ENCODE measurements at regions not wholly inside any gene's neighbourhood (a gene's known extent, or its start where the extent isn't known, plus 50 kb on each side); places are given as distances from the start of the nearest gene placed in this dataset.

GRCh38 chr10:6667150-6667549 is 87.1 kb upstream of the PRKCQ start:
- no peak for DNase-seq

GRCh38 chr10:6665847-6666246 is 85.8 kb upstream of the PRKCQ start:
- DNase-seq = no peak

DNA sequence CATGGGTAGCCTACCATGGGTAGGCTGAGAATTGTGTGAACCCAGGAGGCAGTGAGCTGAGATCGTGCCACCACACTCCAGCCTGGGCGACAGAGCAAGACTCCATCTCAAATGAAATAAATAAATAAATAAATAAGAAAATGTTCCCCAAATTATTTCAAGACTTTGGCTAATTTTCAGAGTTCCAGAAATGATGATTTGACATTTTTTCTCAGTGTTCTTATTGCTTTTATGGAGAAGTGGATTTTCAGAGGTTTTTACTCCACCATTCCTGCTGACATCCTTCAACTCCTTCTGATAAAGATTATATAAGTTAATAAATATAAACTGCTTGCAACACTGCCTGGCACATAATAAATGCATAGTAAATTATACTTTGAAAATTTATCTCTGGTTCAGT is 80.4 kb upstream of the PRKCQ start:
- DNase-seq = no peak

DNA sequence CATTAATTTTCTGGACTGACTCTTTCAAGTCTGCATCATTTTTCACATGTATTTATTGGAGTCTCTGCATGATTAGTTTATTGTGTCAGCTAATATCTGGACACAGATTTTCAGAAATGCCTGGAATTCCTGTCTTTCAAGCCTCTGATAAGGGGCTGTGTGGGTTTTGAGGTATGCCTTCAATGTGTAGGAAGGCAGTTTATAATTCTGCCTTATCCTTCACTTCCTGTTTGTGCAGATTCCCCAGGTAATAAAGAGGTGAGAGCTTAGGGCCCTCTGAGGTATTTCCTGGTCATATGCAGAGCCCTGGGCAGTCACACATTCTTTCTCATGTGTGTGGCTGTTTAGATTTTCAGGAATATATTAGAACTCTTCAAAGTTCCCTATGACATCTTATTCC is 79.4 kb upstream of the PRKCQ start:
- DNase-seq = no peak

DNA sequence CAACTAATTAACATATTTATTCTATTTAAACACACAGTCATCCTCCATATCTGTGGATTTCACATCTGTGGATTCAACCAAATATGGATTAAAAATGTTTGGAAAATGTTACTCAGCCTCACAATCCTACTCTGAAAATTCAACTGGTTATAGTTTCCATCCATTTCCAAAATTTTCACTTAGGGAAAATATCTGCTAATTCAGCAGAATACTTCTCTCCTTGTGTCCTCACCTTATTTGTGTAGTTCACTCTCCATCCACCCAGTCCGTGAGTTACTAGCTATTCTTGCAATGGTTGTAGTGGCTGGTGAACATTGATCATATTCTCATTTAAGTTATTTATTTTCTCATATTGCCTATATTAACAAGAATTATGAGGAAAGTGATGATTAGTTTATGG is 77.6 kb upstream of the PRKCQ start:
- no peak for DNase-seq

DNA sequence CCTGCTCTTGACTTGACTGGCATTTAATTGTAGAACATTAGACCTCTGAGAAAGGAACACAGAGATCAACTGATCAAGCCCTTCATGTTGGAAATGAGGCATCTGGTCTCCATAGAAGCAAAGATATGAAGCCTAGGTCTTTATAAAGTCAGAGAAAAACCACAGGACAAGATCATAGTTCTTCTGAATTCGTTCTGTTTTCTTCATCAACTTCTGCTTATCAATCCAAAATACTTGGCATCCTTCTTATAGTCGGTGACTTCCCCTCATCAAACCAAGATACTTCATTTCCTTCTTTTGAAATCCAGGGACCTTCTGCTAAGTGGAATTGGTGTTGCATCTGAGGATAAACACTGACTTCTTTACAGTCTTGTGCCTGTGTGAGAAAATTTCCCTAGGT is 77.1 kb upstream of the PRKCQ start:
- DNase-seq = no peak

- DNase-seq = no peak
Measured at GRCh38 chr10:6654571-6654970, 74.5 kb upstream of the PRKCQ start.

DNA sequence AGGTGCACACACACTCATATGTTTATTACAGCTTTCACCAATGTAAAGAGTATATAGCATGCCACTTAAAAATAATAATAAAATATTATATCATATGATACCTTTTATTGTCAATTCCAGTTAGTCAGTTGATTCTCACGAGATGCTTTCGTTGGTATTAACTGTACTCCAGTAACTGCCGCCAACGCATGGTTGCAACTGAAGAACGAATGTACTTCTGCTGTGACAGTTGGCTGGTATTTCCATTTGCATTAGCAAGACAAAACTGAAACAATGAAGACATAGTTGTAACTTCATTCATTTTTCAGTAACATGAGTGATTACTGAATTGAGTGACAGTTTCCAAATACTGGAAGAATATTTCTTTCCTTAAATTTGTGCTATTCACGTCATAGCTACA is 70.5 kb upstream of the PRKCQ start:
- no peak for DNase-seq

DNA sequence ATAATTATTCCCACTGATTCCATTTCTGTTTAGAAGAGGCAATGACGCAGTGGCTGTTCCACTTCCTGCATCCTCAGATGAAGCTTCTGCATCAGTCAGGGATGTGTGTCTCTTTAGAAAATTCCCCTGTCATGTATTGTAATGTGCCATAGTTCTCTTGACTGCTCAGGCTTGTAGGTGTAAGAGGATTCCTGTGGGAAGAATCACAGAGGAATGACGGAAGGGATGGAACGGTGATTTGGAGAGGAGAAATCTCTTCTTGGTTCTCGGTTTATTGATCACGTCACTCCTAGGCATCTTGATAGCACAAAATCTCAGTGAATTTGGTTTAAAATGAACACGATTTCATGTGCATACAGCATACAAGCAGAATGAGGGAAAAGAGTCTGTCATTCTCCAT is 69.8 kb upstream of the PRKCQ start:
- no peak for DNase-seq

DNA sequence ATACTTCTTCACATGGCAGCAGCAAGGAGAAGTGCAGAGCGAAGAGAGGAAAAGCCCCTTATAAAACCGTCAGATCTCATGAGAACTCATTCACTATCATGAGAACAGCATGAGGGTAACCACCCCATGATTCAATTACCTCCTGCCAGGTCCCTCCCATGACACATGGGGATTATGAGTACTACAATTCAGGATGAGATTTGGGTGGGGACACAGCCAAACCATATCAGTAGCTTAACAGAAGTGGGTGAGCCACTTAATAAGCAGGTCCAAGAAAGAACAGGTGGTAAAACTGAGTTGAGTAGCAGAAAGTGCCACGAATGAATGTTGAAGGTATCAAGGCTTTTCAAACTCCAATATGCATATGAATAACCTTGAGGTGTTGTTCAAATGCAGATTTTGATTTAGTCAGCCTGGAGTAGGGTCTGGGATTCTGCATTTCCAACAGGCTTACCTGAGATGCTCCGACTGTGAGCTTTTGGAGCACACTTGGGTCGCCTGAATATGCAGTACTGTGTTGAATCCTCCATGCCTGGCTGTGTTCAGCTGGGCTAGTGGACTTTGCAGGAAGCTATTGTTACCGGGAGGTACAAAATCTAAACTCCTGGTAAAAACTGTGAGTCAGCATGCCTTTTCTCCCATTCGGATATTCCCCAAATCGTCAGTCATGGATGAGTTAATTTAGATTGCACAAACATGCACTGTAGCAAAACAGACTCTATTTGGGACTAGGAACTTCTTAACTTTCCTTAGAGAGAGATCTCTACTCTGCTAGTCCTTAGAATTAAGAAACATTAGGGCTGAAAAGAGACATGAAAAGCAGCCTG is 69.0 kb upstream of the PRKCQ start:
- no peak for DNase-seq

DNA sequence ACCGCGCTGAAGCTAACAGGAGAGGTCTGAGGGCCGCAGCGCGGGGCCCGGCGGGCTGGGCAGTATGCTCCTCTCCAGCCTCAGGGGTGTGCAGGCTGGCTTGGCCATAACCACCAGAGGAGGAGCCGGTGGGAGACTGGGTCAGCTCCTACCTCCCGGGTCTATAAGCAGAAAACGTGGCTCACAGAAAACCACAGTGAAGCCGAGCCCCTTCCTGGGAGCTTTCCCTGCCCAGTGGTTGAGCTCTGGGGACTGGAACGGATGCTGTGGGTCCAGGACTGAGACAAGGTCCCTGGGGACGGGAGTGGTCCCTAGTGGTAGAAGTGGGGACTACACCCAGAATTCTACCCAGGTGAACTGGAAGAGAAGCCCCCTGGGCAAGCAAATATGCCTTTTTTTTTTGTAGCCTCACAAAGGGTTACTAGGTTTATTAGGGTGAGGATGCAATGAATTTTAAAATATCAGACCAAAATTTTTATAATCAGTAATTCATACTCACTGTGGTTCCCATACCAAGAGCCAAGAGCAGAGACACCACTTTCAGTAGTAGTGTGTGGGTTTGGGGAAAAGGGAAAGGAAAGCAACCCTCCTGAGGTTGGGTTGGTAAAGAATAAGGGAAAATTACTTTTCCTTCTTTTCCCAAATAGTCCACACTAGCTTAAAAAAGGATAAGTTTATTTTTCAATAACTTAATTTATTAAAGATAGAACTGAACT is 67.9 kb upstream of the PRKCQ start:
- DNase-seq = no peak

GRCh38 chr10:6643962-6644361 is 63.9 kb upstream of the PRKCQ start:
- no peak for DNase-seq

GRCh38 chr10:6642876-6643275 is 62.8 kb upstream of the PRKCQ start:
- no peak for DNase-seq

DNA sequence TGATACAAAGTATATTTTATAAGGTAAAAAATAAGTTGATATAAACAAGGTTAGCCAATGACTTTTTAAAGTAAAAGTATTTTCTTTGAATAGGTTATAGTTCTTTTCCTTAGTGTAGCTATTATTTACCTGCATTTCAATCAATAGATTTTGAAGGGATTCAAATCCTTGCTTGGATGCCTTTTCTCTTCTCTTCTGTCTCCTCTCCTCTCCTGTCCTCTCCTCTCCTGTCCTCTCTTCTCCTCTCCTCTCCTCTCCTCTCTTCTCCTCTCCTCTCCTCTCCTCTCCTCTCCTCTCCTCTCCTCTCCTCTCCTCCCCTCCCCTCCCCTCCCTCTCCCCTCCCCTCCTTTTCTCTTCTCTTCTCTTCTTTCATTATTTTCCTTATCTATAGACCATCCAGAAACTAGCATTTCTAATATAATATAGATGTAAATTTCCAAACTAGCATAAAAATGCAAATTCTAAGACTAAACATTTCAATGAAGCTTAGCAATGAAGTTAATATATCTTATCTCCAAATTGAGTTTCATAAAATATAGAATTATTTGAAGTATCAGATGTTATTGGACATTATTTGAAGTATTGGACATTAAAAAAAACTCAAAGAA is 60.5 kb upstream of the PRKCQ start:
- no peak for DNase-seq

DNA sequence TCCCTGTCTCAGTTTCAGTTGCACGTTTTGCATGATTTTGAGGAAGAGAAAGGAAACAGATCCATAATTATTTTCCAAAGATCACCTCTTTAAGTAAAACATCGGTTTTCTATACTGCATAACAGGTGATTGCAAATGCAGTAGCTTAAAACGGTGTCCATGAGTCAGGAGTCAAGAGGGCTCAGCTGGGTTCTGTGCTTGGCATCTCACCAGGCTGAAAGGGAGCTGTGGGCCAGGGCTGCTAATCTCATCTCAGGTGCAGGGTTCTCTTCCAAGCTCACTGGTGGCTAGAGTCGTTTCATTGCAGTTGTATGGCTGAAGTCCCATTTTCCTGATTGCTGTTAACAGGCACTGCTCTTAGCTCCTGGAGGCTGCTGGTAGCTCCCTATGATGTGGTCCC is 57.0 kb upstream of the PRKCQ start:
- DNase-seq = no peak

DNA sequence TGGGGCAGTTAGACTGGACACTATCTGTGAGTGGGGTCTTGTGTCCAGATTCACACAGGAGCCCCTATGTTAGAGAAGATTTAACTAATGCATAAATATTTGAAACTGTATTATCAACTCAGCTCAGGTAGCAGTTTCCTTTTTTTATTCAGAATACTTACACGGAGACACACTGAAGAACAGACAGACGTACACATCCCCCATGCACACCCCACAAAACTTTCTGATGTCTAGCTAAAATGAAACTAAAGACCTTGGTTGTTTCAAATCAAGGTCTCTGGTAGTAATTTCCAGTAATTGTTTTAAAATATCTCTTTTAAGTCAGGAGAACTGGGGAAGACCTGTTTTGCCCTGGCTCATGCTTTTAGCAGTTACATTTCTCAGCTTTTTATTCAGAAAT is 55.7 kb upstream of the PRKCQ start:
- DNase-seq = no peak

Data from NCI-H2081 treated with DMSO at 0.1 percent for 48 hours (cell line).